ENCODE measurements at regions not wholly inside any gene's neighbourhood (a gene's known extent, or its start where the extent isn't known, plus 50 kb on each side); places are given as distances from the start of the nearest gene placed in this dataset.
A peak's percentile ranks its signal among the peaks of the same experiment; 100 is the strongest.

DNA sequence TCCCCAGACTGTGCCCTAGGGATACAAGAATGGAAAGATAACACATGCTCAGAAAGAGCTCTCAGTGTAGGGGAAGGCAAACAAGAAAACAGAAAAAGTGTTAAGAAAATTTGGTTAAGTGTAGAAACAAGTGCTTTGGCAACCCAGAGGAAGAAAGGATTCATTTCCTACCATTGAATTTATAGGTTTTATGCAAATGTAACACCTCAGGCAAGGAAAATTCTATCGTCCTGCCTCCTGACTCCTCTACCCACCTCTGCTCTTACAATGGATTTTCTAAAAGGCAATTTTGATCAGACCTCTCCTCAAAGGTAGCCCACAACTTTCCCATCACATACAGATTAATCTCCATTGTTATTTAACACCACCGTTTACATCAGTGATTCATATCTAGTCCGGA, 298.7 kb downstream of the RFC3 start:
- no peak for DNase-seq (ENCODE audit: low read depth)

DNA sequence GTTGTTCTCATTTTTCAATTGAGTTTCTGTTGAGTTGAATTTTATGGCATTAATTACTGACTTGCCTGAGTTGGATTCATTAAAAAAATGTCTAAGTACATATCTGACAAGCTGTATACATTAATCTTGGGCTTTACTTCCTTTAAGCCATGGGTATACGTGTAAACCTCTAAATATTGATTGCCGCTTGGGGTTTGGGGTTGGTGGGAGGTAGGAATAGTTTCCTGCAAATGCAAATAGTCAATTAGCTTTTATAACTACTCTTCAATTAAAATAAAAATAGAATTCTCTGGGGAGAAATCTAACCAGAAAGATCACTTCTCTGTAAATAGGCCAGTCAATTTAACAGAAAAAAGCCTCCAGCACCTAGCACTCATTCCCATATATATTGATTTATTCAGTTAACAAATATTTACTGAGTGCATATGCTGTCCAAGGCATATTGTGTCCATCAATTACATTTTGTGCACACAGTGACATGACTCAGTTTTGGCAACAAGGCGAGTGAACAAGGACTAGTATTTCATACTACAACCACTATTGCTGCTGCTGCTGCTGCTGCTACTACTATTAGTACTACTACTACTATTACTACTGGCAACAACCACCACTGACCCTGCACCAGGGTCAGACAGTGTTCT, 306.8 kb downstream of the RFC3 start:
- DNase-seq (ENCODE audit: low read depth) = no peak

DNA sequence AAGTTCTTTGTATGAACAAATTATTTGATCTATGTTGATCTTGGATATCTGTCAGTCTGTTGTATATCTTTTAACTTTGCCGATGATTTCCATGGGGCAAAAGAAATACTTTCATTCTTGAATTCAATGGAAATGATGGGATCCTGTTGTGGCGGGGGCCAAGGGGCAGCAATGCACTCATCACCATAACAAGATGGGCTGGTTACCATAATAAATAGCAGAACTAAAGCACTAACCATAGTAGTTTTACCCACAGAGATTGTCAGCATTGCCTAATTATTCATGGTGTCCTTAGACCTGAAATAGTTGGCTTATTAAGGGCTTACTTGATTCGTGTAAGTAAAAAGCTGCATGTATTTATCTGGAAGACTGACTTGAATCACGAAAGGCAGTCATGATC, 309.6 kb downstream of the RFC3 start:
- no peak for DNase-seq (ENCODE audit: low read depth)

DNA sequence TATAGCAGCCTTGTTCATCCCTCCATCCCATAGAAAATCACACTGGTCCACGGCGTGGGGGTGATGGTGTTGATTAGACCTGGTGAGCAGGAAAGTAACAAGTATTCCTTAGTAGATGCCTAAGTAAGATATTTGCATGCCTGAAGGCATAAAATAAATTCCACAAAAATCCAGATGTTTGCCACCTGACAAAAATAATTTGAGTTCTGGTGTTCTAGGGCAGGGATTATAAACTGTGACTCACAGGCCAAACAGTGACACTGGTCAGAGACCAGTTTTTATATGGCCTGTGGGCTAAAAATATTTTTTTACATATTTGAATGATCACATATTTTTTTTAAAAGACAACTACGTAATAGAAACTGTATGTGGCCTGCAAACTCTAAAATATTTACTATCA, 310.7 kb downstream of the RFC3 start:
- DNase-seq (ENCODE audit: low read depth) = no peak

DNA sequence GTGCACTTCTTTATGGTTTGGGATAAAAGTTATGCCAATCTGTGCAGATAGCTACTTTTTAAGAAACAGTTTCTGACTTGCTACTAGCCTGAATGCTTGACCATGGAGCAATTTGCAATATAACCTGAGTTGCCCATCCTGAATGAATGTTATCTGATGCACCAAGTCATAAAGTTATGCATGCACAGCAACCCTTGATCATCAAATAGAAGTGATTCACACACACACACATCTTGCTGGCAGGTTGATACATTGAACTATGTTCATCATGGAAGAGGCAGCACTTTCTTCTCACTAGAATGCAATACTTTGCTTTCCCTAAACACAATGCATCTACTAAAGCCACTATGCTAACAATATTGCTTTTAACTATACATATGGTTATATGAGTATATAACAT, 311.5 kb downstream of the RFC3 start:
- no peak for DNase-seq (ENCODE audit: low read depth)

DNA sequence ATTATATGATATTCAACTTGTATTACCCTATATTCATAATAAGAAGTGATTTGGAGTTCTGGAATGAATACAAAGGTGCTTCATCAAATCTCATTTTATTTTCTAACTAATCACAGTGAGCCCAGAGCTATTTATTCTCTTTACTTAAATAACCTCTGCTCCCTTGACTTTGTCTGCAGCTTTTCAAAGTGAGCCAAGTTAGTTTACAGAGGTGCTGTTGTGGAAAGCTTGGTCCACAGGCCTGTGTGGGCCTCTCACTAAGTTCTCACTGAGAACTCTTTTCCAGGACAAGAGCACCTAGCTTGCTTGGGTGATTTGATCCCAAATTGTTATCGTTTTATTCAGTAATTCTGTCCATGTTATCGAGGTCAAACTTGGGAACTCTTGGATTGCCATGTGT, 319.3 kb downstream of the RFC3 start:
- no peak for DNase-seq (ENCODE audit: low read depth)

DNA sequence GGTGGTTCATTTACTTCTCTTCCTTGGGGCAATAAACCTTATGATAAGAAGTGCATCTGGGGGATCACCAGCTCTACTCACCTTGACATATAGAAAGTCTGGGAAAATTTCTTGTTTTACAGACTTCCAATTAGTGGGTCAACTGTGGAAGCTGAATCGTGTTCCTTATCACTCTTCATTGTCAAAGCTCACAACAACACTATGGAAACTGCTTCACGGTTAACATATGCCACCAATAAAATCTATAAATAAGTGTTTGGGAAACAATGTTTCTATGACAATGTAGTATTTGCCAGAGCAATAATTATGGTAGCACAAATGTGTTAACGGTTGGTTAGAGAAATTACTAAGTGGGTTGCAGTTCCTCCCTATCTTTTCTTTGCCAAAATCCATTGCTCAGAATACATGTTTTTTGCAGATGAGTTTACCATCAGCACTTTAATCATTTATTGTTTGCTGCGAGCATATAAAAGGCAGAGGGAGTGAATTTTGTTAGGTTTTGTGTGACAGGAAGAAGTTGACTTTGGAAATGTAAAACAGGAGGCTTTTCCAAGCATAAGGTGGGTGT, 321.8 kb downstream of the RFC3 start:
- DNase-seq (ENCODE audit: low read depth) = no peak

DNA sequence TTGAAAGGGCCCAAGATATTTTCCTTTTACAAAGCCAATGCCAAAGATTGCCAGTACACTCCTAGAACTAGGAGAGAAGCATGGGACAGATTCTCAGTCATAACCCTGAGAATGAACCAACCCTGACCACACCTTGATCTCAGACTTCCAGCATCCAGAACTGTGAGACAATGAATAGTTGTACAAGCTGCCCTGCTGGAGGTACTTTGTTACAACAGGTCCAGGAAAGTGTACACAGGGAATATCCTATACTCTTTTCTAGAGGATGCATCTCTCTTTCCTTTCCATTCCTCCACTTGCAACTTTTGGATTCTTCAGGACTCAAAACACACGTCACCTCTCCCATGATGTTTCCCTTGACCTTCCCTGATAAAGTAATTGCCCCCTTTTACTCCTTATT, 325.7 kb downstream of the RFC3 start:
- no peak for DNase-seq (ENCODE audit: low read depth)

DNA sequence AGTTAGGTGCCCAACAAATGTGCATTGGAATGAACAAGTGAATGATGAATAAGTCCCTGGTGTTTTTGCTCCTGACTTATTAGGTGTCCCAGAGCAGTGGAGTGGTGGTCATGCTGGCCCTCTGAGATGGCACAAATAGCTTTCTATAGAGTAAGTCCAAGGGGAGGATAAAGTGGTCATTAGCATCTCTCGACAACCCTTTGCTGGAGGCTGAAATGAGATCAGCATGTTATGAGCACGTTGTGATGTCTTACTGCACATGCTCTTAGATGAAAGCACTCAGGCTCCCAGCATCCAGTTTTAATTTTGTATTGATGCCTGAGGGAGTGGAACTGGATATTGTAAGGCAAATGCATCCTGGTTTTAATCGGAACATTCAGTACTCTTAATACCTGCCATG, 326.2 kb downstream of the RFC3 start:
- DNase-seq (ENCODE audit: low read depth) = no peak

DNA sequence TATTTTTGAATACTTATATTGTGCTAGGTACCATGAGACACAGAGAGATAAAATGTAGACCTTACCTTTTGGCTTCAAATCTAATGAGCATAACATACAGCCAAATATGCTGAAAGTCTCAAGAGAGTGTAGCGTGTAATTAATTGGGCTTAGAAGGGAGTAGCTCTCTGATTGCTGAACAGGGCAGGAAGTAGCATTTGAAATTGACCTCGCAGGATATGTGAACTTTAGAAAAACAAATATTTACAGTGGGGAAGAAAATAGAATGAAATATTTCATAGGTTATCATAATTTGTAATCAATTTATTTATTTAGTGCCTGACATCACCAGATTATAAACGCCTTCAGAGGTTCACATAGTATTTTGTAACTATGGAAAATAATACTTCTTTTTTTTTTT, 327.1 kb downstream of the RFC3 start:
- DNase-seq (ENCODE audit: low read depth) = no peak

DNA sequence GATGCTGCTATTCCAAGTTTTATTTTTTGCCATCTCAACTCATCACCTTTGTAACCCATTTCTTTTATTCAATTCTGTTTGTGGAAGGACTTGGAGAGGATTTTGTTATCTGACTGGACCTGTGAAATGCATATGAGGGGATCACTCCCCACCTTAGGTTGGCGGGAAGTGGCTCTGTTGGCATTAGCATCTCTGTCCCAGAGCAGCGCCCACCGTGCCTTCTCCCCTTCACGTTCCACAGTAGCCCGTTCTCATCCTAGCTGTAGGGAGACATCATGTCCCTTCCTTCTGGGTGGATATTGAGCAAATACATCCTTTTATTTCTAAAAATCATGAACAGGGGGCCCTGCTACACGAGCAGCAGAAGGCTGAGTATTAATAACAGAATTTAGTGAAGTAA, 330.4 kb downstream of the RFC3 start:
- no peak for DNase-seq (ENCODE audit: low read depth)

DNA sequence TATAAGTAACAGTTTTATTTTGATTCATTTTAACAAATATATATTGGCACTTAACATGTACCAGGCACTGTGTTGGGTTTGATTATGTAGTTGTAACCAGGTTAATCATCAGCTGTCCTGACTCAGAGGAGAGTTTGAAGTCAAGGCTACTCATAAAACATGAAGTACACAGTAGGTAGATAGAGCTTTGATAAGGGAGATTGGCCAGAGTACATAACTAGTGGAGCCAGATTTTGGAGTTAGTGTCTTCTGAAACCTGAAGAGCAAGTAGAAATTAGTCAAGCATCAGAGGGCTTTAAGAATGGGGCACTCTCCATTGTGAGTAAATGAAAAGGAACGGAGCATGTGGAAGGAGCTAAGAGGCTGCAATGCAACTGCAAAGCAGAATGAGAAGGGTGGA, 333.9 kb downstream of the RFC3 start:
- DNase-seq (ENCODE audit: low read depth) = no peak

DNA sequence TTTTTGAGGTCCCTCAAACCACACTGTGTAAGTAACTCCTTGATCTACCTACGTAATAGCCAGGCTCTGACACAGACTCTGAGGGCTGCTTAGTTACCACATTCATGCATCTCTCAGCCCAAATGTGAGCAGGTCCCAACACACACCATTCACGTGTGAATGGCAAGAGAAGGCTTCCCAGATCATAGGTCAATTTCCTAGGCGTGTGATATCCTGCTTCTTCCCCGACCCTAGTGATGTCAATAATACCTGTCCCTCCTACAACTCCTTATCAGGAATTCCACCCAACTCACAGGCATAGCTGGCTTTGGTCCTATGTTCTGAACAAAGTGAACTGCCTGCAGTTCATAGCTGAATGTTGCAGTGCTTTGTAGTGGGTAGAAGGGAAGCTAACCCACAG, 334.5 kb downstream of the RFC3 start:
- no peak for DNase-seq (ENCODE audit: low read depth)

DNA sequence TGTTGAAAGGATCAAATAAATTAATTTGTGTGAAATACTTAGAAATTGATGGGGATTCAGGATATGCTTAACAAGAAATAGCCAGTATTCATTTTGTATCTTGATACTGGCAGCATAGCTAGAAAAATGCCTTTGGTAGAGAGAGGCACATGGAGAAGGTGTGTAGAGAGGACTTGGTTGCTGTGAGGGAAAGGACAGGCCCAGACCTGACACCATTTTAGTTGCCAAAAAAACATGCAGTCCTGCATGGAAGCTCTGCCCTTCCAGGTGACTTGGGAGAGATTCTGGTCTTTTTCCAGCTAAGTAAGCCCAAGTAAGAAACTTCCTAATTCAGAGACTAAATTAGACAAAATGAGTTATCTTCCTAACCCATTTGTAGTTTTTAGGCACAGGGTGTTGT, 335.0 kb downstream of the RFC3 start:
- no peak for DNase-seq (ENCODE audit: low read depth)

DNA sequence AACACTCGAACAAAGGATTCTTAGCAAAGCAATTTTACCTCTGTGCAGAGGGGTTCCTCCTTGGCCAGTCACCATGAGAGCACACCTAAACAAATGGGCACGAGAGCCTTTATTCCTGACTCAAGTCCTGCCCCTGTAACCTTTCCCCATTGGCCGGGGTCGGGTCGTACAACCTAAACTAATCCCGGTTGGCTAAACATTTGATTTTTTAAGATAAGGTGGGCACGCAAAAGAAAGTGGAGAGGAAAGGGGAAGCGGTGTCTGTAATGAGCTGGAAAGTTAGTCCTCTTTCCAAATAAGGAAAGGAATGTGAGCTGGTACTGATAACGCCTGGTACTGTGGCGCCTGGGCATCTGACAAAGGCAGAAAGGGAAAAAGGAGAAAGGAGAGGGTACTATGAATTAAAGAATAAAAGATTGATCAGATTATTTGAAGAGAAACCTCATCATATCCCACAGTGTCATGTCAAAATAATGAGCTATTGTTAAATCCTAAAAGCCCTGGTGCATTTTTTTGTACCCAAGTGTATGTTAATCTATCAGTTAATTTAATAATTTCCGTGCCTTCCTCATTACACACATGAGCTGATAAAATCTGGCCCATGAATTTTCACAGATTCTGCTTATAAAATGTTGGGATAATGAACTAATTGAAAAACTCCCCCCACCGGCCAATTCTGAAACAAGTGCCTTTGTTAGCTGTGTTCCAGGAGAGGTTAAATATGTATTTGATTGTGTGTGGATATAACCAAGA, 335.7 kb downstream of the RFC3 start:
- no peak for DNase-seq (ENCODE audit: low read depth)

DNA sequence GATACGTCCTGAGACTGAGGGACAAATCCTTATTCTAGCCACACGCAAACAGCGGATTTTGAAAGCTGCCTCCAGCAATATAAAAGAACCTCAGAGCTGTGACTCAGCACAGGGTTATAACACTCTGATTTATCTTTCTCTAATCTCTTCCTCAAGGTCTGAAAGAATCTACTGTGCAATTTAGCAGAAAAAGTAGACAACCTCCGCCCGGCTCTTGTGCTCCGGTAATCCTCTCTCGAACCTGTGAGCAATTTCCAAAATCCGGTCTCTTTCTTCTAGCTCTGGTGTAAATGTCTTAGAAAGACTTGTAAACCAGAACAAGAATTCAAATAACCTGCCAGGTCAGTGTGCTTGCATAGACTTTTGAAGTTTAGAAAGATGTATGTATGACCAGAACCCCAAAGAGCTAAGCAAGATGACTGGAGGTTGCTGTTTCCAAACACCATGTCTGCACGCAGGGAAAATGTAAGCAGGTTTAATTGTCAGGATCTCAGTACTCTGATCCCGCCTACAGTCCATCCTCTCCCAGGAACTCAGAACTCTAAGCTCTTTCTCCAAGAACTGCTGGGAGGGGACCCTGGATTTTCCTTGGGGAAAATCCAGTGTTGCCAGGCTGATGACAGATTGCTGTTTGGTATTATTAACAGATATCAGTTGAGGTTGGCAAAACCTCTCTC, 338.1 kb downstream of the RFC3 start:
- DNase-seq (ENCODE audit: low read depth) = no peak

DNA sequence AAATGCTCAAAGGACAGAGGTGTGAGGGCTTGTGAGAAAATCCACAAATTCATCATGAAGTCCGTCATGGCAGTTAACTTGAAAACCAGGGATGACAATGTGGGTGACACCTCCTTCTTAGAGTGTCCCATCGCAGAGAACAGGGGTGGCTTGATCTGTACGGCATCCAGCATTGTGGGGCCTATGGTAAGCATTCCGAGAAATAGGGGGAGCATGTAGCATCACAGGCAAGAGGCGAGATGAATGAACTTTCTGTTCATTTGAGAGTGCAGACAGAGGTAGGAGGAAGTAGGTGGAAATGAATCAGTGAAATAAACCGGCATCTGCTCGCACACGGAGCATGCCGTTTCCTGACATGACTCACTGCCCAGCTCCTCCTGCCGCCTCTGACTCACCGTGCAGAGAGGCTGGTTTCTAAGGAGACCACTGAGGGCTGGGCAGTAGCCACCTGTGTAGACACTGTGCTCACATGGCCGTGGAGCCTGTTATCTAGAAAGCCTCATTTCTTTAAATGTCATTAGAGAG, 339.0 kb downstream of the RFC3 start:
- DNase-seq (ENCODE audit: low read depth) = peak; percentile 8

DNA sequence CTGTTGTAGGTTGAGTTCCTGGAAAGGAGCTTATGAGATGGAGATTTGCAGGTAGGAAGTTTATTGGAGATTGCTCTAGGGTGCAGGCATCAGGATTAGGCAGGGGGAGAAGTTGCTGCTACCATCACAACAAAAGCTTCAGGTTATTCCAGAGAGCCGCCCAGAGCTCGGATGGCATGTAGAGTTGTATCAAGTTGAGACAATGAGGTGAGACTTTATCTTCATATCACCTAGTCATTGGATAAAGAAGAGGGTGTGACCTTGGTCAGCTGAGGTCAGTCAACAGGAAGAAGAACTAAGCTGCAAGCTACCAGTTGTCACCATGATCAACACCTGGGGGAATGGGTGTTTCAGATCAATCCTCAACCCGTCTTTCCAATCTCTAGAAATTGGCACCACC, 342.0 kb downstream of the RFC3 start:
- no peak for DNase-seq (ENCODE audit: low read depth)

DNA sequence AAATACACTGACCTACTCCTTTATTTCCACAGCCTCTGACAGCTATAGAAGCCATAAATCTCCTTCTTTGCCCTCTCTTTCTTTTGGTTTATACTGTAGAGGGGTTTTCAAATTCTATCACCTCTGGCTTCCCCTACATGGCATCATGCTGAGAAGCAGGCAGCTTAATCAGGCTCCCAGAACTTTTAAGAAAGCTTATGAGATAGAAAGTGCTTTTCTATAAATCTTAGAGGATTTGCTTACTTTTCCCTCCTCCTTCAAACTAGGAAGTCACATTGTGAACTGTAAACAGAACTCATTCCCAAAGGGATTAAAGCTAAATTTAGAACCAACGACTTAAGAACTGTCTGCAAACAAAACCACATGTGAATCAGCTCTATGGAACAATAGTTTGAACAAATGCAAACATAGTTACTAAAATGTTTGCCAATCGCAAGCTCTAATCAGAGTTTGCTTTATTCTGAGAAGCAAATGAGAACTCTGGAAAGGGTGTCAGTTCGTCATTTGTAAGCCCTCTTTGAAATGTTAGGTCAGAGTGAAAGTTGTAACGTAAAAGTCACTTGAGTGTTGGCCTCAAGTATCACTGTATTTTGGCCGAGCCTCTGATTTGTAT, 344.1 kb downstream of the RFC3 start:
- DNase-seq (ENCODE audit: low read depth) = no peak

DNA sequence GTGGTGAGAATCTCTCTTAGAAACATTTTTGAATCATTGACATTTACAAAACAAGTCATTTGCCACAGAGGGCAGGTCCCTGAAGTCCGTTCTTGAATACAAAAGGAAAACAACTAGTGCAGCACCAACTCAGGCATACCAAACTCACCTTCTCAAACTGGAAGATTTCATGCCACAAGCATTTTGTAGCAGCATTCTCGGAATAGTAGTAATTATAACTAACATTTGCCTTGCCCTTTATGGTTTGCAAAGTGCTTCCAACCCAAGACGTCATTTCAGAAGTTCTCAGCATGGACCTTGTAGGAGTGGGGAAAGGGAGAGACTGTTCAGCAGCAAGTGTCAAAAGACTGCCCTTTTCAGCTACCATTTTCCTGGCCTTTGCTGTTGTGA, 344.6 kb downstream of the RFC3 start:
- DNase-seq (ENCODE audit: low read depth) = no peak

DNA sequence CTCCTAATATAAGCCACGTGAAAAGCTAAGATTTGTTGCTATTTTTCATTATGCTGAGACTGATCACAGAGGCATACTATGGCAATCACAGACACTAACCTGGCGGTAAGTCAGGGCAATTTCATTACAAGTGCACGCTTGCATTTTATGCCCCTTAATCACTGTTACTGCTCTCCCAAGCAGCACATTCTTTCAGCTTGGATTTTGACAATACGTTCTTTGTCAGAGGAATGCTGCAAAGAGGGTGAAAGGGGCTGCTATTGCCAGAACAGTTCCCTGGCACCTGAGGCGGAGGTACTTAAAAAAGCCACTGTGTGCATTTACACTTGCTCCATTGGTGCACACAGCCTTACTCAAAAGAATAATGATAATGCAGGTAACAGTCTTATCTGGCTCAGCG, 346.6 kb downstream of the RFC3 start:
- DNase-seq (ENCODE audit: low read depth) = no peak

DNA sequence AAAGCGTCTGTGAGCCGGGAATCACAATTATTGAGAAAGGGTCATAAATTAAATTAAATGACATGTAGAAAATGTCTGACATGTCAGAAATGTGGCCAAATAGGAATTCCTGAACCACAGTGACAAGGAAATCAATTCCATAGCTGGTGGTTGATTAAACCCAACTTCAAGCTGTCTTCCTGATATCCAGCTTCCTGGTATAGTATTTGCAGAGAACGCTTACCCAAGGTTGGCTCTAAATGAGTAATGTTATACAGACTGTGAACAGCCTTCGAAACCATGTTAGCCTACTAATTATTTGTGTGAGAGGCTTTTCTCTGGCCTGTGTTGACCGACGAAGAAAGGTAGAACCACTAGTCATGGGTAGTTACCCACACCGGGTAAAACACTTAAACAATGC, 347.2 kb downstream of the RFC3 start:
- DNase-seq (ENCODE audit: low read depth) = no peak

DNA sequence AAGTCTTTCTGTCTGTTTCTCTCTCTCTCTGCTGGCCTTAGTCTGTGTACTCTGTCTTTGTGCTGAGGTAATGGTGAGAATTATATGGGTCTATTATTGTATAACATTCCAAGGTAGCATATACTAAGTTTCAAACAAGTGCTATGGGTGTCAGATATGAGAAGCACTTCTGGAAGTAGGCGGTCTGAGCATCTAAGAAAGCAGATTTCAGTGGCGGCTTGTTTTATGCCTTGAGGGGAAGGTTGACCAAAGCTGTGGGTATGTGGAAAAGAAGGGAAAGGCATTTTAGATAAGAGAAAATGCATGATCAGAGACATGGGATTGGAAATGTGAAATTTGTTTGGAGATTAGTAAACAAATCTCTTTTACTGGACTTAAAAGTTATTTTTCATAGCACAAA, 348.5 kb downstream of the RFC3 start:
- DNase-seq (ENCODE audit: low read depth) = no peak

Data from stimulated activated CD4-positive, alpha-beta T cell treated with anti-CD3 and anti-CD28 coated beads, Interleukin-2, amount 100 ng/mL, for 4 hours (primary cell).